ENCODE measurements at regions not wholly inside any gene's neighbourhood (a gene's known extent, or its start where the extent isn't known, plus 50 kb on each side); places are given as distances from the start of the nearest gene placed in this dataset.

DNA sequence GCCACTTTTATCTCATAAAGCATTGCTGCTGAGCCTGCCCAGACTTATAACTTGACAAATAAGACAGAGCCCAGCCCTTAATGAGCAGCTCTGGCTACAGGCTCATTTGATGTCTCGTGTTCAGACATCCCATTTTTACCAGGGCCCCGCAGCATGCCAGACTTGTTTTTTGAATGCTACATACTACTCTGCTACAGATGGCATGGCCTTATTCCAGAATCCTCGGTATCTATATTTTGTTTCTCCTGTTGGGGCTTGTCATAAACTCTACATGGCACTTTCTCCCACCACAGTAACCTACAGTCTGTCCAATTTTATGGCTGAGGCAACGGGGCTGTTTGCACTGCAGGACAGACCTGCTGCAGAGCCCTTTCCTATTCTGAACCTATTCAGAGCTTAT lies 179.0 kb upstream of the DDX18 start:
- DNase-seq (ENCODE audit: low read depth), result no peak
- H3K4me3 ChIP-seq (ENCODE audit: low read length), result no peak overlapping the region
- TF ChIP-seq, protein P1, sequence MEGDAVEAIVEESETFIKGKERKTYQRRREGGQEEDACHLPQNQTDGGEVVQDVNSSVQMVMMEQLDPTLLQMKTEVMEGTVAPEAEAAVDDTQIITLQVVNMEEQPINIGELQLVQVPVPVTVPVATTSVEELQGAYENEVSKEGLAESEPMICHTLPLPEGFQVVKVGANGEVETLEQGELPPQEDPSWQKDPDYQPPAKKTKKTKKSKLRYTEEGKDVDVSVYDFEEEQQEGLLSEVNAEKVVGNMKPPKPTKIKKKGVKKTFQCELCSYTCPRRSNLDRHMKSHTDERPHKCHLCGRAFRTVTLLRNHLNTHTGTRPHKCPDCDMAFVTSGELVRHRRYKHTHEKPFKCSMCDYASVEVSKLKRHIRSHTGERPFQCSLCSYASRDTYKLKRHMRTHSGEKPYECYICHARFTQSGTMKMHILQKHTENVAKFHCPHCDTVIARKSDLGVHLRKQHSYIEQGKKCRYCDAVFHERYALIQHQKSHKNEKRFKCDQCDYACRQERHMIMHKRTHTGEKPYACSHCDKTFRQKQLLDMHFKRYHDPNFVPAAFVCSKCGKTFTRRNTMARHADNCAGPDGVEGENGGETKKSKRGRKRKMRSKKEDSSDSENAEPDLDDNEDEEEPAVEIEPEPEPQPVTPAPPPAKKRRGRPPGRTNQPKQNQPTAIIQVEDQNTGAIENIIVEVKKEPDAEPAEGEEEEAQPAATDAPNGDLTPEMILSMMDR (conservative IDR thresholded peaks at IDR 0.05; ENCODE audit: low read depth, low read length), result no peak

DNA sequence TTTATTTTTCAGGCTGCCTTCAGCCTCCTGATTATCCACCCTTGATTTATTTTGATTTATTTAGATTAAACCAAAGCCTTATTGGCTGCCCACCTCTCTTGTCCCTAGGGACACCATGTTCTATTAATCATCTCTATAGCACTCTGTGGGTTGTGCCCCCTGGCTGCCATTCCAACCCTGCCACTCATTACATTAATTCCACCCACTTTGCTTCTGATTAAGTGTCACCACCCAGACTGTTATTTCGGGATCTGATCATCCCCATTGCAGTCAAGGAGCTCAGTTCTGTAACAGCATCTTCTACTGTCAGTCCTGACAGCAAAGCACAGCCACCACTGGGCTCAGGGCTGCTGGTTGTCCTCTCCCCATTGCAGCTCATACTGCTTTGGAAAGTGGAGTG lies 175.1 kb upstream of the DDX18 start:
- TF ChIP-seq, protein P1 (conservative IDR thresholded peaks at IDR 0.05; ENCODE audit: low read depth, low read length), result no peak
- DNase-seq (ENCODE audit: low read depth), result no peak
- H3K4me3 ChIP-seq (ENCODE audit: low read length), result no peak overlapping the region

DNA sequence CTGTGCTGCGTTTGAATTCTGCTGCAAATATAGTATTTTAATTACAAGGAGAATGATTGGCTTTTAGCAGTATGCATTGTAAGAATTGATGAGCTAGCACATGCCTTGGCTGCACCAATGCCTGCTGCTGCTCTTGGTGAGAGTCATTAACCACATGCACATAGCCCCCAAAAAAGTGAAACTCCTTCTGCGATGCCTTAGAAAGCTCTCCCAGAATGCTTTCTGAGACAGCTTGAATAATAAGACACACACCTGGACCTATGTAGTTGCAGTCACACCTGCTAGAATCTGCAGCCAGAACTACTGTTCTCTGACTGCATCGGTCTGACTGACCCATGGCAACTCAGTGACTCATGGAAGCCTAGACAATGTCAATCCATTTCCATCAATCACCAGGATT lies 170.1 kb upstream of the DDX18 start:
- TF ChIP-seq, protein P1 (conservative IDR thresholded peaks at IDR 0.05; ENCODE audit: low read depth, low read length), result no peak
- no peak overlapping the region for H3K4me3 ChIP-seq (ENCODE audit: low read length)
- no peak for DNase-seq (ENCODE audit: low read depth)

DNA sequence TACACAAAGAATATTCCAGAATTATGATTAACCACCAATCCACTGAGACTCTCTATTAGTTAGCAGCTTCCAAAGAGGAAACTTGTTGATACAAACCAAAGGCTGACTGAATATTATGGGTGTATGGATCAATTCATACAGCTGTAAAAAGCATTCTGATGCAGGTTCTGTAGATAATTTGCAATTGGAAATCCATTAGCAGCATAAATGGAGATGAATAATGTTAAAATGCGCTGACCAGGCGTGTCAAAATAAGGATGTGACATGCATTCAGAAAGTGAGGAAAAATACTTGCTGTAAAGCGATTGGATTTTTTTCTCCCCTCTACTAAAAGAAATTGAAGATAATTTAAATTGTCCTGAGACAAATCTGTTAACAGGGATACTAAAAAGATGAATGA lies 169.0 kb upstream of the DDX18 start:
- TF ChIP-seq, protein P1 (conservative IDR thresholded peaks at IDR 0.05; ENCODE audit: low read depth, low read length), result no peak
- DNase-seq (ENCODE audit: low read depth), result no peak
- no peak overlapping the region for H3K4me3 ChIP-seq (ENCODE audit: low read length)

DNA sequence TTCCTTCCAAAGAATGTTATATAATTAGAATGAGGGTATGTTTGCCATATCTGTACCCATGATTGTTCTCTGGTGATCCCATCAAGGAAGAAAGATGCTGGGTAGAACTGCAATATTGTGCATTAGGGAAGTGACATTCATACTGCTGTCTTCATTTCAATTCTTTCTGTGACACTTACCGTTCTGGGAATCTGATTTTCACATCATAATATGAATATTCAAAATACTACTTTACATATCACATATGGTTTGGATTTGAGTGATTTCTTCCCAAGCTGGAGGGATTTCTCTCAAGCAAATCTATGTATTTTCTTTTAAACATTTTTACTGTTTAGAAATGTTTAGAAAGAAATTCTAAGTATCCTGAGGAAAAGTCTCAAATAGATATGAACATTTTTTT lies 168.4 kb upstream of the DDX18 start:
- no peak for DNase-seq (ENCODE audit: low read depth)
- TF ChIP-seq, protein P1 (conservative IDR thresholded peaks at IDR 0.05; ENCODE audit: low read depth, low read length), result no peak
- H3K4me3 ChIP-seq (ENCODE audit: low read length), result no peak overlapping the region

DNA sequence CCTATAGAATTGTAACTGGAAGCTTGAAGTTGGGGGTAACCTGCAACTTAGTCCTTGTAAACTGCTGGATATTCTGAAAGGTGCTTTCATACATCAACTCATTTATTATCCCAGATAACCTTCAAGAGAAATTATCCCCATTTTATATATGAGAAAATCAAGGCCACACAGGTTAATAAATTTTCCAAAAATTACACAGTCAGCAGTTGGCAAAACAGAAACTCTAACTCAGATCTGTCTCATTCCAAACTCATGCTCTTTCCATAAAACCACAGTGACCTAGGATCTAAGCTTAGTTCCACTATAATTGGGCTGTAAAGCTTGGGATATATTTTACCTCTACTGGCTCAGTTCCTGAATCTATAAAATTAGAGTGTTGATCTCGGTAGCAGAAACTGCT lies 167.6 kb upstream of the DDX18 start:
- DNase-seq (ENCODE audit: low read depth), result no peak
- no peak overlapping the region for H3K4me3 ChIP-seq (ENCODE audit: low read length)
- TF ChIP-seq, protein P1 (conservative IDR thresholded peaks at IDR 0.05; ENCODE audit: low read depth, low read length), result no peak

DNA sequence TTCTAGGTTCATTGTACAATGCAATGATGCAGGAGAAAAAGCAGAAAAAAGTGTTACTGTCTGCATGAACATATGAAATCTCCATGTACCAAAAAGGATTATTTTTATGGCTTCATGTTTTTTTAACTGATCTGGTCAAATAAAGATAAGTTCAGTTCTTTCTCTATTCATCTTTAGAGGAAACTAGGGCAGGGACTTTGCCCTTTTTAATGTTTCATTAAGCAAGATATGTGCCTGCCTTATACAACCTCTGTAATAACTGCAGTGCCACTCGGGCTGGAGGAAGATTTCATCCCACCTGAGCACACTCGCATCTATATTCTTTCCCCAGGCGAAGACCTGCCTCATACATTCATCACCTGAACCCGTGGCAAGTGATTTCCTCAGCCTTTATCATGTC lies 157.9 kb upstream of the DDX18 start:
- H3K4me3 ChIP-seq (ENCODE audit: low read length), result no peak overlapping the region
- TF ChIP-seq, protein P1 (conservative IDR thresholded peaks at IDR 0.05; ENCODE audit: low read depth, low read length), result no peak
- DNase-seq (ENCODE audit: low read depth), result no peak

Data from retinal pigment epithelial cell (primary cell).